PC-9 (cell line): ENCODE measurements at regions not wholly inside any gene's neighbourhood (a gene's known extent, or its start where the extent isn't known, plus 50 kb on each side); places are given as distances from the start of the nearest gene placed in this dataset.

Experiments used
- CTCF ChIP-seq: fragments of 200-600 bp; sonication (generic); conservative IDR thresholded peaks from 2 replicates; pipeline ENCODE4 v1.6.1; 2017; ENCODE audit warnings: mixed run types, antibody characterized with exemption, mild to moderate bottlenecking, moderate library complexity
- EZH2 ChIP-seq: fragments of 200-600 bp; sonication (generic); IDR thresholded peaks from 2 replicates; pipeline ENCODE4 v1.8.0; 2017; ENCODE audit warnings: antibody characterized with exemption, low read depth

- TF ChIP-seq CTCF = no peak
- no peak for TF ChIP-seq EZH2
Measured at GRCh38 chr5:29001666-29002065, 1963.3 kb upstream of the CDH9 start.
